NCI-H2171 treated with DMSO at 0.1 percent for 48 hours (cell line): ENCODE measurements at regions not wholly inside any gene's neighbourhood (a gene's known extent, or its start where the extent isn't known, plus 50 kb on each side); places are given as distances from the start of the nearest gene placed in this dataset.

ENCODE experiments used
- DNase-seq: peaks from one replicate; lab custom pipeline; 2025; lab: John Stamatoyannopoulos, UW

- DNase-seq: peak; percentile 59
These were observed 307.7 kb downstream of the ARPP21 start for GRCh38 chr3:35946854-35947515.

- no peak for DNase-seq
These were observed 310.7 kb downstream of the ARPP21 start for GRCh38 chr3:35950021-35950420.

- no peak for DNase-seq
These were observed 315.1 kb downstream of the ARPP21 start for GRCh38 chr3:35954413-35954812.

DNA sequence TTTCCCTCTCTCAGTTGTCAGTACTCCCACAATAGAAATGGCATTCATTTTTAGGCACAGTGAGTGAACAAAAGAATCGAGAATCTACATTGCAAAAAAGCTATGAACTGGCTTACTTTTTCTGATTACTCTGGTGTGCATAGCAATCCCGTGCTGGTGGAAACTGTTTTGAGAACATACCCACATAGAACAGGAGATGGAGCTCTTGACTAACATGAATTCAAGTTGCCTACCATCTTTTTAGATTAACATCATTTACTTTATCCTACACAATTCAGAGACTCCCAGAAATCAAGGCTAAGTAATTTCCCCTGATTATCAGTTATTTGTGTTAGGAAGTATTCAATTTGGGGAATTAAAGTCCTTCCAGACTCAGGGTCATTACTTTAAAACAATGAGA lies 326.6 kb downstream of the ARPP21 start:
- peak; percentile 64 for DNase-seq

DNA sequence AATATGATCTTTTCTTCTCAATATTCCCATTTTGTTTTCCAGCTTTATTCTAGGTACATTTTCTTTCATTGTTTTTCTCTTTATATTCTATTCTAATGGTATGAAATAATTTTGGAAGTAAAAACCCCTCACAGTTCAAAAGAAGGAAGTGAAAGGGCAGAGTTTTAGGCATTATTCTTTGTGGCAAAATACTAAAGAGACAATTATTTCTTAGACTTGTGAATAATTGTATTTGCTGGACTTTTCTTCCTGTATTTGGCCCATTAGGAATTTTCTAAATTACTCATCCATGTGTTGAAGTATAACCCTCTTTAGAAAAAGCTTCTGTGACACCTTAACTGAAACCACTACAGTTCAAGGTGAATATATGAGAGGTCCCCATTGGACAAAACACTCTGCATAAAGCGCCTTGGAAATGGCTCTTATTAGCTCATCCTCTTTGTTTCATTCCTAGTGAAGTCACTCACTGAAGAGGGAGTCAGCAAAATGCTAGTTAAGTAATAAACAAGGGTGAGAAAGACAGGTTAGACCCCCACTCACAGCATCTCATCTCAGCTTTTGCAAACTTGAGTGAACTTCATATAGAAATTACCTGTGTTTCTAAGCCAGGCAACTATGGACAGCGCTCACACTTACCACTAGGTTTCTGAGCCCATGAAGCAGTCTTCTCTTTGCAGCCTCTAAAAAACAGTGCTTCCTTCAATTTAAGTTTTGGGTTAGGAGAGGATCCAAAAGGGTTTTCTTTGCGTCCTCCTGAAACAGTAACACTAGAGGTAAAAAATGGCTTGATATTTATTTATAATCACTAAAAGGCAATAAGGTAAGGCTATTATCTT lies 327.5 kb downstream of the ARPP21 start:
- DNase-seq: no peak

DNA sequence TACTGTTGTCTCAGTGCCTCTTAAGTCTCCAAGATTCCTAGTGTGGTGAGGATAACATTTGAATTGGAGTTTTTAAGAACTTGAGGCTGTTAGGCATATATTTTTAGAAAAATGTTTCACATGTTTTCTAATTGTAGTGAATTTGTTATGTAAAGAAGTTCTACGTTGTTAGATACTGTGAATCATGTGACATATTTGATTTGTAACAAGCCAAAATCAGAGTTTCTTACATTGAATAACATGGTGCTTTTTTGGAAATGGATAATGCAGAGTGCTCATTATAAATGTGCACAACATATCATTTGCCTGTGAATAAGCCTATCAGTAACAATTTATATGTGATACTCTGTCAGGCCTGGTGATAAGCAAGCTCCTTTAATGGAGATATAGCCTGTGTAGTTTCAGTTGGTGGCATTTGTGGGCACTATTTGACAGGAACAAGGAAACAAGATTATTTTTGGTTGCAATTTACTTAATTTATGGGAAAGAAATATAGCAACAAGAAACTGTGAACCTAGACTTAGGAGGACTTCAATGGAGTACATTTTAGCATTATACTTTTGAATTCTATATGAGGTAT lies 328.8 kb downstream of the ARPP21 start:
- DNase-seq: no peak

- no peak for DNase-seq
These were observed 330.1 kb downstream of the ARPP21 start for GRCh38 chr3:35969406-35969805.

GRCh38 chr3:35970793-35971192 lies 331.5 kb downstream of the ARPP21 start:
- DNase-seq: no peak

DNA sequence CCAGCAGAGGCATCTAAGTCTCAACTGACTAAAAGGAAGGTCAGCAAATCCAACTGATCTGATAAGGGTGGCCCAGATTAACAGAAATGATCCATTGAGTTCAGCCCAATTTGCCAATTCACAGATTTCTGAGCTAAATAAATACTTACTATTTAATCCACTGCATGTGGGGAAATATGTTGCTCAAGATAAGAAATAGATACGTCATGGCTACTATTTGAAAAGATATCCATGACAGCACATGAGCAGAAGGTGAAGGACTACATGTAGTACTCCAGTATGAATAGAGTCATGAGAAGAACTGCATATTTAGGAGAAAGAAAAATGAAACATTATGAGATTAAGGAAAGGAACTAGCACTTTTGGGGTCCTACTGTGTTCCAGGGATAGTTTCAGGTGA lies 332.4 kb downstream of the ARPP21 start:
- no peak for DNase-seq

DNA sequence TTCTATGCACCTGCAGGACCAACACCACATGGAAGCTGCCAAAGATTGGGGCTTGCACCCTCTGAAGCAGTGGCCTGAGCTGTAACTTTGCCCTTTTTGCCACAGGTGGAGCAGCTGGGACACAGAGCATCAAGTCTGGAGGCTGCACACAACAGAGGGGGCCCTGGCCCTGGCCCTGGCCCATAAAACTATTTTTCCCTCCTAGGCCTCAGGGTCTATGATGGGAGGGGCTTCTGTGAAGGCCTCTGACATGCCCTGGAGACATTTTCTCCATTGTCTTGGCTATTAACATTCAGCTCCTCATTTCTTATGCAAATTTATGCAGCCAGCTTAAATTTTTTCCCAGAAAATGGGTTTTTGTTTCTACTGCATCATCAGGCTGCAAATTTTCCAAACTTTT lies 335.5 kb downstream of the ARPP21 start:
- no peak for DNase-seq

- no peak for DNase-seq
These were observed 346.8 kb downstream of the ARPP21 start for GRCh38 chr3:35986161-35986560.

GRCh38 chr3:35987386-35987785 lies 348.1 kb downstream of the ARPP21 start:
- DNase-seq: no peak

DNA sequence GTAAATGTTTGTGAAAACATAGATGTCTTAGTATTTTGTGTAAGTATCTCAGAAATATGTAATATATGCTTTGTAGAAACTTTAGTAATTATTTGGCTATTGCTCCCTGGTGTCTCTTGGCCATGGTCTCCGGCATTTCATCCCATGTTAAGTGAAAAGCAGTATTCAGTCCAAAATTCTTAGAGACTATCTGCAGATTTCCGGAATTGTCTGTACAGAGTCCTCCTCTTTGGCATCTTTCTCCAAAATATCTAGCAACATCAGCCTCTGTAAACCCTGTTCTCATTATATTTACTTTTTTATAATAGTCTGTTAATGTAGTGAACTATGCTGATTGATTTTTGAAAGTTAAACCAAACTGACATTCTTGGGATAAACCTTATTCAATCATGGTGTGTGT lies 352.7 kb downstream of the ARPP21 start:
- DNase-seq: no peak

- no peak for DNase-seq
These were observed 368.5 kb upstream of the STAC start for GRCh38 chr3:36011791-36012190.

- DNase-seq: no peak
These were observed 366.9 kb upstream of the STAC start for GRCh38 chr3:36013425-36013824.

GRCh38 chr3:36025232-36025631 lies 355.1 kb upstream of the STAC start:
- no peak for DNase-seq

DNA sequence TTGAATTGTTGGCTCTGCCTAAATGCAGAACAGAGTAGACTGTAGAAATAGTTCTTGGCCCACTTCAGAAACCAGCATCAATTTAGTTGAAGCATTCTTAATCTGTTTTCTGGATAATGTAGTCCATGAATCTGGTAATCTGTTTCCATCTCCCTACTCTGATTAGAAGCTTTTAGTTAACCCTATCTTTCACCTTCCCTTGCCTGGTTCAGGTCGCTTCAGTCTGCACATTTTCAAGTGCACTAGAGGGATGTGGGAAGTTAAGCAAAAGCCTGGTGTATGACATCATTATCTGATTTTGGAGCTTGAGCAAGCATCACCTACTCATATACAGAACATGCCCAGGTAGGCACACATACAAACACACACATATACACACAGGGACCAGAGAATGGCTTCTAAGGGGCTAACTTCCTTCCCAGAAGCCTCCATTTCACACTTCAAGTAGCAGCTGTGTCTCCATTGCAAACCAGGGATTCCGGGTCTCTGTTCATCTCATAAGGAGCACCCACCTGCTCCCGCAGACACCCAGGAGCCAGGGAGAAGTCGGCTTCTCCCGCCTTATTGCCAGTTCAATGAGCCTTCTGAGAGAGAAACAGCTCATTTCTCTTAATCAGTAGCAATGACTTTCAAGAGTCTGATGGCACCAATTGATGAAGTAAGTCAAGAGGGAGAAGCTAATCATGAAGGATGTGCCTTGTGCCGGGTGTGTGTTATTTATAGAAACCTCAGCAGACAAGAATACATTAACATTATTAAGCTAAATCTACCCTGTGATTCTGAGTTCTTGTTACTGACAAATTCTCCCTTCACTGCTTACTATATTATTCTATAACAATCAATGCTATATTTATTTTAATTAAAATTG lies 347.9 kb upstream of the STAC start:
- DNase-seq: peak; percentile 19

GRCh38 chr3:36058404-36059030 lies 321.8 kb upstream of the STAC start:
- no peak for DNase-seq

DNA sequence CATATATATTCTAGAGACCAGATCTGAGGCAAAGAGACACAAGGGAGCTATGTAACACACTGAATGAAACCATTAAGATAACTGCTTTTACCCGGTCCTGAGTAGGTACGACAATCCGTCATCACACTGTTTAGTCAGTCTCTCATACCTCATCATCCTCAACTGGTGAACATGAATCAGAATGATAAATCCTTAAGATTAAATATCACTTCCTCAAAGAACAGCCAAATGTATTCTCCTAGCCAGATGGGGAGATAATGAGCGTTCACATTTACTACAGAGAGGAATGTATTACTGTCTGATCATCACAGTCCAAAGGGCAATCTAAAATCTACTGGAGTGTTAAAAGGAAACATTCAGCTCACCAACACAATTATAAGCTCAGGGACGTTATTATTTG lies 319.4 kb upstream of the STAC start:
- DNase-seq: peak; percentile 82

GRCh38 chr3:36063992-36064391 lies 316.3 kb upstream of the STAC start:
- DNase-seq: no peak

GRCh38 chr3:36065321-36065720 lies 315.0 kb upstream of the STAC start:
- DNase-seq: peak; percentile 14

- no peak for DNase-seq
These were observed 304.8 kb upstream of the STAC start for GRCh38 chr3:36075491-36075890.
